HG02571 (cell line): ENCODE measurements at regions not wholly inside any gene's neighbourhood (a gene's known extent, or its start where the extent isn't known, plus 50 kb on each side); places are given as distances from the start of the nearest gene placed in this dataset.

Source experiments
- ATAC-seq: cut with Tn5 transposase; IDR thresholded peaks from one replicate; pipeline ENCODE4 v1.9.1; 2021; ENCODE audit warnings: mild to moderate bottlenecking, moderate library complexity; ENCODE audit not compliant: unreplicated experiment

DNA sequence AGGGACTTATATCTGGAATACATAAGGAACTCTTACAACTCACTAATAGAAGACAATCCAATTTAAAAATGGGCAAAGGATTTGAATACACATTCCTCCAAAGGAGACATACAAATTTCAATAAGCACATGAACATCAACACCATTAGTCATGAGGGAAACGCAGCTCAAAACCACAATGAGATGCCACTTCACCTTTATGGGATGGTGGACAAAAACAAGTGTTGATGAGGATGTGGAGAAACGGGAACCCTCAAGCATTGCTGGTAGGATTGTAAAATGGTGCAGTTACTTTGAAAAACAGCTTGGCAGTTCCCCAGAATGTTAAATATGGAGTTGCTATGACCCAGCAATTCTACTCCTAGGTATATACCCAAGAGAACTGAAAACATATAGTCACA is 72.7 kb upstream of the IER5L start:
- ATAC-seq = no peak

DNA sequence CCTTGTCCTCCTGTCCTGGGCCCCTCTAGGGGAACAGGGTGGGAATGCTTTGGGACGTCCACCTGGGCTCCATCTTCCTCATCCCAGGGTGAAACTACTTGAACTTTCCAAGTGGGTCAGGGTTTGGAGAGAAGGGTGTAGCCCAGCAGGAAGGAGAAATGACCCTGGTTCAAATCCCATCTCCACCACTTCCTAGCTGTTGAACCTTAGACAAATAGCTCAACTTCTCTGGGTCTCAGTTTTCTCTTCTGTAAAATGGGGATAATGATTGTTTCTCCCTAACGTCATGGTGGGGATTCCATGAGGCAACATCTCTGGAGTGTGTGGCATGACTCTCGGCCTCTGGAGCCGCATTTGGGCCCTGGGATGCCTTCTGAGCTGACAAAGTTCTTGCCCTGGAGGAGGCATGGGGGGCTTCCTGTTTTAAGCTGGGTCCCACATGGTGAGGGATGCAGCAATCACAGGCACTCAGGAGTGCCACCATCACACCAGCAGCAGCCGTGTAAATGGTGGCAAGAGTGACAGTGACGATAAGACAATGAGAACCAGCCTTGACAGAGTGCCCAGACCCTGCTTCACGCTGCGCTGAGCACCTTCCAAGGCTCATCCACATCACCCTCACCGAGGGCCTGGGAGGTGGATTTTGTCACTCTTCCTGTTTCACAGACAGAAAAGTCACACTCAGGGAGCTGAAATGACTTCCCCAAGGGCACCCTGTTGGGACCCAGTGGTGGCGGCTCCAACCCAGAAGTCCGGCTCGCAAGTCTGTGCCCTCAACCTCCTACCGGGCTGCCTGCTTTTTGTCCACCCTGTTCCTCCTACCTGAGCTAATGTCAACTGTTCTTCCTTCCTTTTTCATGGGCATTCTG is 69.5 kb upstream of the IER5L start:
- no peak for ATAC-seq

DNA sequence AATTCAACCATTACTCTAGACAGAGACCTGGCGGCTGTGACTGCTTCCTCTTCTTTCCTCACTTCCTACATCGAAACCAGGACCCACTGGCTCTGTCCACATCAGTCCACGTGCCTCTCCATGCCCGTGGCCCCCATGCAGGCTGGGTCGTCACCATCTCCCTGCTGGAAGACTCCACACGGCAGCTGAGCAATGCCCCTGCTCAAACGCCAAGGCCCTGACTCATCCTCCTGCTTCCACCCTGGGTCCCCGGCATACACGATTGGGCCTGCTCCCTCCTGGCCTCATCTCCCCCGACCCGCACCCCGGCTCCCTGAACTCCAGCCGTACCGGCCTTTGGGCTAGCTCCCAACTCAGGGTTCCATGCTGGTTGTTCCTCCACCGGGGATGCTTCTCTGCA is 67.2 kb upstream of the IER5L start:
- no peak for ATAC-seq

DNA sequence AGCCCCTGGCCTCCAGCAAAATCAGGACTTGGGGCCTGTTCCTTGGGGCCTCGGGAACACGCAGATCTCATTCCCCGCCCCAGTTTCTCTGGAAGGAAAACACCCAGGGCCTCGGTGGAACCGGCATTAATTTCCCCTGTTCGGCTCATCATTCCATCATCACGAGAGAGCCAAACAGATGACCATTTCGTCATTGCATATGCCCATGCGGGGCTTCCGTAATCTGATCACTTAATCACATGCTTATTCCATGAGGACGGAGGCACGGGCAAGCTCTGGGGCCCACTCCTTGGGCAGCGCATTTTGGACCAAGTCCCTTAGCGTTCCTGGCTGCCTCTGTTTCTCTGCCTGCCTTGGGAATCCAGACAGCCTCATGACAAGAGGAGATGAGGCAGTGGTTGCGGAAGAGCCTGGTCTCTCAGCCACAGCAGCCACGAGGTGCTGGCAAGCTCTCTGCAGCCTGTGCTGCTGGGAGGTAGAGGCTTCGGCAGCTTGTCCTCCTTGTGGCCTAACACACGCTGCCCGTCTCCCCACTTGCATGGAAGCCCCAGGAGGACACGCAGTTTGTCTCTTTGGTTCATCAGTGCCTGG is 65.0 kb upstream of the IER5L start:
- ATAC-seq = no peak

DNA sequence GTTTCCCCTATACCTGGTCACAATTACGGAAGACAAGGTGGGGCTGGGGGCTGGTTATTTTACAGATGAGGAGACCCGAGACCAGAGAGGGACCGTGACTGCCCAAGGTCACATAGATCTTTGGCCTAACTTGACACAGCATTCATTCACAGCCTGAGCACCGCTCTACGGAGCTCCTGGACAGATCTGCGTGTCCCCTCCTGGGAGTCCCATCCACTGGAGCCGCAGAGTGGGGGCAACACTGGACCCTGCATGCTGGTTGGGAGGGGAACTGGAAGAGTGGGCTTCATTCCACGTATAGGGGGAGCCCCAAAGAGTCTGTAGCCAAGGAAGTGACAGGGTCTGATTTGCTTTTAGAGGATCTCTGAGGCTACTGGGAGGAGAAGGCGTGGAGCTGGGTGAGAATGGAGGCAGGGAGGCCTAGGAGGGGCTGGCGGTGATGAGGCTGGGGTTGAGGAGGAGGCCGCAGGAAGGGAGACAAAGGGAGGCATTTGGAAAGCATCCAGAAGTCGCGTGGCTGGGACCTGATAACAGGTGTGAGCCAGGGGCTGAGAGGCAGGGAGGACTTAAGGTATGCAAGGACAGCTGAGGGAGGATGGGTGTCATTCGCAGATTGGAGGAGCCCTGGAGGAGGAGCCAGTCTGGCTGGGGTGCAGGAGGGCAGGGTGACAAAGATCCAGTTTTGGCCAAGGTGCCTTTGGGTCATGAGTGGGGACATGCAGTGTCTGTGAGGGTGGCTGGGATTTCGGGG is 64.3 kb upstream of the IER5L start:
- ATAC-seq = no peak

DNA sequence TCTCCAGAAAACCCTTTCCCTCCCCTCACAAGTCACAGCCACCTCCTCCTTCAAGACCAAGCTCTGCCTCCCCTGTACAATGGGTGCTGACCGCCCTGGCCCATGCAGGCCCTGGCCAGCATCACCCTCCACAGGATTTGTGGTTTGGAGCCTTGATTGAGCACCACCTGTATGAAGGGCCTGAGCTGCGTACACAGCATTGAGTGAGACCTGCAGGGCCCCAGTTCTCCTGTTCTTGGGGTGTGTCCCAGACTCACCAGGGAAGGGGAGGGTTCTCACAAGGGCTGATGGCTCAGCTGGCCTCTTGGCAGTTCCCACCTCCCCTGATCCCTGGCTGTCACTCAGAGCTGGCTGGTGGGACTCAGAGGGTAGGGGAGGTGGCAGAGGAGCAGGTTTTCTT is 63.7 kb upstream of the IER5L start:
- no peak for ATAC-seq

DNA sequence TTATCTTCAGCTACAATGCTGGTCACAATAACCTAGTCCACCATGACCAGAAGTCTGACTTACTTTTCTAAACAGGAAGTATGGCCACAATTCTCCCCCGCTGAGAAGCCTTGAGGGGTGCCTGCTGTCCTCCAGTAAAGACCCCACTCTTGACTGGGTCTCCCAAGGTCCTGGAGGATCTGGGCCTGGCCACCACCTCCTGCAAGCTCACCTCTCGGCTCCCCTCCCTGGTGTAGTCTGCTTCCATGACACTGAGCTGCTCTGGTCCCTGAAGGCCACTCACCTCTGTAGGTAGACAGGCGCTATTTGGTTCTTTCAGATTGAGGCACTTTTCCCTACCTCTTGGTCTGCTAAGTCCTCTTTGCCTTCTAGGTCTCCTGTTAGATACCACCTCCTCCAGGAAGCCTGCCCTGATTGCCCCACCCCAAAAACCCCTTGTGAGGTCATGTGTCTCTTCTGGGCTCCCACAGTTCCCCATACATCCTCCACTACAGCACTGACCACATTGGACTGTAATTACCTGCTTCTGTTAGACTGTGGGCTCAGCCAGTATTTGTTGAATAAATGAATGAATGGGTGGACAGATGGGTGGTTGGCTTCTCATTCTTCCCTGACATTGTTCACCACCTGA is 62.6 kb upstream of the IER5L start:
- ATAC-seq = no peak

DNA sequence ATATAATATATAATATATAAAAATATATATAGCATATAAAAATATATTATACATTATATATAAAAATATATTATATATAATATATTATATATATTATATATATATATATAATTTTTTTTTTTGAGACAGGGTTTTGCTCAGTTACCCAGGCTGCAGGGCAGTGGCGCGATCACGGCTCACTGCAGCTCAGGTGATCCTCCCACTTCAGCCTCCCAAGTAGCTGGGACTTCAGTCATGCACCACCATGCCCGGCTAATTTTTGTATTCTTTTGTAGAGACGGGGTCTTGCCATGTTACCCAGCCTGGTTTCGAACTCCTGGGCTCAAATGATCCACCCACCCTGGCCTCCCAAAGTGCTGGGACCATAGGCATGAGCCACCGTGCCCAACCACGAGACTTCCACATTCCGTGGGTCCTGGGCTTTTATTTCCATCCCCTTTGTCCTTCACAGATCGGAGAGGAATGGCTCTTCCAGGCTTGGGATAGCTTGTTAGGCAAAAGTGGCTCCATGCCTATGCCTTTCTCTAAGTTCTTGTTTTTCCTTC is 62.0 kb upstream of the IER5L start:
- no peak for ATAC-seq

DNA sequence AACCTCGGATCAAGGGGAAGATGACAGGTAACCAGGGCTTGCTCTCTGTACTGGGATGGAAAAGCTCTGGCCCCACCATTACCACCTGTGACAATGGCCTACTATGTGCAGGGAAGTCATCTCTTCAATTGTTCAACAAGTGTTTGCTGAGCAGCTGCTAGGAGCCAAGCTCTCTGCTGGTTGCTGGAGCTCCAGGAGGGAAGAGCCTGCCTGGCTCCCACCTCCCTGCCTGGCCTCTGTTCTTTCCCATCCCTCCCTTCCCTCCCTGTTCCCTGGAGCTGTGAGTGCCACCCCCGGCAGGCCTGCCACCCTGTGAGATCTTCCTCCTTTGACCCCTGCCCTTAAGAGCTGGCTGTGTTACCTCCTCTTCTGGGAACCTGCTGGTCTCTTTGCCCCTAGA is 59.7 kb upstream of the IER5L start:
- ATAC-seq = no peak

DNA sequence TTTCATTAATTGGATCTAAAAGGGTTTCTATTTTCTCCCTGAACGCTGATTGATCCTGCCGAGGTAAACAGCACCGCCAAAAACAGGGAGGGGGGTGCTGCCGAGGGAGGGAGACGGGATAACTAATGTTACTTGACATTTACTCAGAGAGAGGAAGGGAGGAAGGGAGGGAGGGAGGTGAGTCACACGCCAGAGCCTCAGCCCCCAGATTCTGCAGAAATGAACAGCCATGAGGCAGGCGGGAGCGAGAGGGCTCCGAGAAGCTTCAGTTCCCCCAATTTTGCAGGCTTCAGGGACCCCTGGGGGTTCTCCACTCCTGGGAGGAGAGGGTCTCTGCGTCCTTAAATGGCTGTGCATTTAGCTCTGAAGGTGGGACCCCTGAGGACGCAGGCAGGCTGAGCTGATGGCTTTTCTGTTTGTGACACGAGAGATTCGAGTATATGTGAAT is 59.1 kb upstream of the IER5L start:
- ATAC-seq = no peak

DNA sequence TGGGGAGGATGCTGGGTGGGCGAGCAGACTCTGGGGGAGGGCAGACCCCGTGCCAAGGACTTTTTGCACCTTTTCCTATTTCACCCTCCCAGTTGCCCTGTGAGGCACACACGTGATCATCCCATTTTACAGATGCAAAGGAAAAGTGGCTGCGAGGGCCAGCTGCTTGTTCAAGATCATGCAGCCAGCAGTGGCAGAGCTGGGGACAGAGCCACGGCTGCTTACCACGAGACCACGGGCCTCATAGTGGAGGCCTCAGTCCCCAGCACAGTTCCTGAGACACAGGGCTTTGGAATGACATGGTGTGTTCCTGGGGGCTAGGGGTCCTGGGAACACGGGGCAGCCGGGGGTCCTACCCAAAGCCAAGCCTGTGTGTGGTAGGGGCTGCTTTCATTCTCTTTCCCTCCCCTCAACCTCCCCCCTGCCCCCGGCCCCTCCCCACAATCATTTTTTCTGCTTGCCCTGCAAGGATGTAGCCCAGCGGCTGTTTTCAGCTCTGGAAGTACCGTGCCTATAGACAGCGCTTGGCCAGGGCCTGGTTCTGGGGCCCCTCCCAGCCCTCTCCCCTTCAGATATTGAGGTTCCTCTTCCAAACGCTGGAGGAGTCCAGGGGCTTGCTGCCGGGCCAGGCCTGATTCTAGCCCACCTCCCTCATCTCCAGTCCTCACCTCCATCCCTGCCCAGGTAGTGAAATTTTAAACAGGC is 58.5 kb upstream of the IER5L start:
- no peak for ATAC-seq

DNA sequence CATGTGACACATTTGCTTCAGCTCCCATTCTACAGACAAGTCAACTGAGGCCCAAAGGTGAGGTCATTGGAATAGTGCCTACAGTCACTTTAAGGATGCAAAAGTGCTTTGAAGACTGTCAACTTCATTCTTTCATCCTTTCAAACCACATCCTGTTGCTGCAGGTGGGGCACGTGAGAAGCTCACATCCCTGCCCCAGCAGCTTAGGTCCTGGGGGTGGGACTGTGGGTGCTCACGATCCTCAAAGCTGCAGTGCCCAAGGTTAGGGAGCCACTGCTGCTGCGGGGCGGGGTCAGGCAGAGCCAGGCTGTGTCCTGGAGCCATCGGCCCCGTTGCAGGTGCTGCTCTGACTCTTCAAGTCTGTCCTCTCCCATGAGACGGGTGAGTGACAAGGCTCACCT is 57.9 kb upstream of the IER5L start:
- ATAC-seq = no peak

DNA sequence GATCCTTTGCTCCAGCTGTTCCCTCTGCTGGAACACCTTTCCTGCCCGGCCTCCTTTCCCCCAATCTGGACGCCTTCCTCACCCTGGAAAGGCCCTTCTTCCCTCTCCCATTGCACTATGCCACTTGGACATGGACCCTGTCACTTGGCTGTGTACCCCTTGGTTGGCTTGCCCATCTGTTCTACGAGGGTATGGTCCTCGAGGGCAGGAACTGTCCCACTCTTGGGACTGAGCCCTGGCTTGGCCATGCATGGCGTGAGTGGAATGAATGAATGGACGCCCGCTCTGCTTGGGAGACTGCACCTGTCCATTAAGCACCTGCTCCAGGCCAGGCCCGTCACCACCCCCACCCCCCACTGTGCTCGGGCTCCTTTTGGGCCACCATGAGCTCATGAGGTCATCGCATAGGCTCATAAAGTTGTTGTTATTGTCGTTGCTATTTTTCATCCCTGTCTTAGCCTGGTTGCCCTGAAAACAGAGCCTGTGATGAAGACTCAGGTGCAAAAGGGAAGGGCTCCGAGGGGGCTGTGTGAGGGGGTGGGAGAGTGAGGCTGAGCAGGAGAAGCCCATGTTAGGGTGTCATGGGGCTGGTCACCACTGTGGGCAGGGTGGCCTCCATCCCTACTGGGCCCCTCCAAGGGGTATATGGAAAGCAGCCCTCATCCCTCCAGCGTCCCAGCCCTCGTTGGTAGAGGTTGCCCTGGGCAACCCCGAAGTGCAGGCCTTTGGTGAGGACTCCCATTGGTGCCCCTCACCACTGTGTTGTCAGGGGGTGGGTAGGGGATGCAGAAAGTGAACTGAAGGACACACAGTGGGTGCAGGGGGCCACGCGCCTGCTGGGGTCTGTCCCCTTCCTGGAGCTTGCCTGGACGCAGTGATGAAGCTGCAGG is 57.2 kb upstream of the IER5L start:
- no peak for ATAC-seq

DNA sequence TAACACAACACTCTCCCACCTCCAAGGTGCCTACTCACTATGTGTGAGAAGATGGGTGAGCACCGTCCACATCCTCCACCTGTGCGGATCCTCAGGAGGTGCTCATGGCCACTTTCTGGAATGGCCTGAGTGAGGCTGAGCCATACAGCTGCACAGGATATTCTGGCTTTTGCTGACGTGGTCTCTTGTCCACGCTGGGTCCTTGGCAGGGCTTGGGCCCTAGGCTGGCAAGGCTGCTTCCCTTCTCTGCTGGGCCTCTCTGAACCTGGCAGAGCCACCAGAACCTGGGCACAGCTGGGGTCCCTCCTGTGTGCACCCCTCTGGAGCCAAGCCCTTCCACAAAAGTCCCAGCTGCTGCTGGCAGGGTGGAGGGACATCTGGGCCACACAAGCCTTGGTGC is 56.4 kb upstream of the IER5L start:
- no peak for ATAC-seq

DNA sequence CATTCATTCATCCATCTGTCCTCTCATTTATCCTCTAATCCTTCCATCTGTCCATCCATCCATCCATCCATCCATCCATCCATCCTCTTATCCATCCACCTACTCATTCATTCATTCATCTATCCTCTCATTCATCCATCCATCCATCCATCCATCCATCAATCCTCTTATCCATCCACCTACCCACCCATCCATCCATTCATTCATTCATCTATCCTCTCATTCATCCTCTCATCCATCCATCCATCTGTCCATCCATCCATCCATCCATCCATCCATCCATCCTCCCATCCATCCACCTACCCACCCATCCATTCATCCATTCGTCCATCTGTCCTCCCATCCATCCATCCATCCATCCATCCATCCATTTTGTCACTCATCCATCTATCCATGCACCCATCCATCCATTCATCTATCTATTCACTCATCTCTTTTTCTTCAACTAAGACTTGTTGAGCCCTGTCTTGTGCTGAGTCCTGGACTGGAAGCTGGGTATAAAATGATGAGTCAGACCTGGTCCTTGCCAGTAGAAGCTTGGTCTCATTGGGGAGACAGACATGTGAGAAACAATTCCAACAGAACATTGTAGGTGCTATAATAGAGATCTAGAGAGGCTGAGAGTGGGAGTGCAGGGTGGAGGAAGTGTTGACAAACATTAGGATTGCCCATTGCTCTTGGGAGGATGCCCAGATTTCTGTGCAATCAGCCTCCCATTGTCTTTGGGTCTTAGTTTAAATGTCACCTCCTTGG is 55.0 kb upstream of the IER5L start:
- no peak for ATAC-seq

DNA sequence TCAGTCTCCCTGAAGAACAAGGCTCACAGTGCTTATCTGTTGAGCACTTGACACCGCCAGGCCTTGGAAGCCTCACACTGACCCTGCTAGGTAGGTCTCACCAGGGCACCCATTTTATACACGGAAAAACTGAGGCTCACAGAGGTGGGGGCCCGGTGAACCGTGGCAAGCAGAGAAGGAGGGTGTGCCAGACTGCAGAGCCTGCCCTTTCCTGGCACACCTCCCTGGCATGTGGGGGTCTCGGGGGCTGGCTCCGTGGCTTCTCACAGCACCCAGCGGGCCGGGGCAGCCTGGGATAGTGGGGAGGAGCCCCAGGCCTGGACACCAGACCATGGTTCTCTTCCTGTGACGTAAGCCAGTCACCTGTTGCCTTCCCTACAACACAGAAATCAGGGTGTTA is 53.7 kb upstream of the IER5L start:
- no peak for ATAC-seq

DNA sequence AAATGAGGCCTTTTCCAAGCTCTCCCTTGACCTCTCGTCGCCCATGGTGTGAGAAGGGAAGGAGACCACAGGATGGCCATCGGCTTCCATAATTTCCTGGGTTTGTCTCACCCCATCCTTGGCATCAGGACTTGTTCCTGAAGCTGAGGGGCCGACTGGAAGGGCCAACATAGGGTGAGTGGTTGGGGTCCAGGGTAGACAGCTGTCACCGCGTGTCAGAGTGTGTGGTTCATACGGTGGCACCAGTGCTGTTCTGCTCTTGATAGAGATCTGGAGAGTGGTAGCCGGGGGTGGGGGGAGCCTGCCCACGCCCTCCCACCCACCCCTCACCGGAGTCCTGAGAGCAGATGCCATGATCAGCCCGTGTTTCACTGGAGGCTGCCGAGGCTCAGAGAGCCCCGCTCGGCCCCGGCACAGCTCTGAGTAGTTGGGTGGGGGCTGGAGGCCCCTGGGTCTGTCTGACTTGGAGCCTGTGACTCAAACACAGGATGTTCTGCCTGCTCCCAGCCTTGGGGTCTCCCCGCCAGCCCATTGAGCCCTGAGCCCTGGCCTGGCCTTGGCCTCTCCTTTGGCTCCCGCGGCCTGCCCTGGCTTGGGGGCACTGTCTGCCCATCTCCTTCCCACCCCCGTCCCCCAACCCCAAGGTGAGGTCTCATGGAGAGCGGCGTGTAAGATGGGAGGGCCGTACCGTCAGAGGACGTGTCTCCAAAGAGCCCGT is 53.1 kb upstream of the IER5L start:
- no peak for ATAC-seq

DNA sequence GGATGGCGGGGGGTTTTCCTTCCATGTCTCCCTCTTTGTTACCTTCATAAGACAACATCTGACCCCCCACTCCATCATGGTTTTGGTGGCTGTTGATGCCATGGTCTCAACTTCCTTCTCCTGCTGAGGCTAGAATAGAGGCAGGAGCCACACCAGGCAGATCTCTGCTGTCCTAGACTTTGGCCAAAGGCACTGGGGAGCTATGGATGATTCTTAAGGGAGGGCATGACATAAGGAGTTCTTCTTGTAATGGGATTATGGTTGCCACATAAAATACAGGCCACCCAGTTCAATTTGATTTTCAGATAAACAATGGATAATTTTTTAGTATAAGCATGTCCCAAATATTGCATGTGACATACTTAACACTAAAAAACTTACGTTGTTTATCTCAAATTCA is 52.2 kb upstream of the IER5L start:
- ATAC-seq = no peak
